HG03342 (cell line): ENCODE measurements at regions not wholly inside any gene's neighbourhood (a gene's known extent, or its start where the extent isn't known, plus 50 kb on each side); places are given as distances from the start of the nearest gene placed in this dataset.

Experiments
- ATAC-seq: cut with Tn5 transposase; IDR thresholded peaks from one replicate; pipeline ENCODE4 v1.9.1; 2021; ENCODE audit warnings: mild to moderate bottlenecking, moderate library complexity; ENCODE audit not compliant: unreplicated experiment

DNA sequence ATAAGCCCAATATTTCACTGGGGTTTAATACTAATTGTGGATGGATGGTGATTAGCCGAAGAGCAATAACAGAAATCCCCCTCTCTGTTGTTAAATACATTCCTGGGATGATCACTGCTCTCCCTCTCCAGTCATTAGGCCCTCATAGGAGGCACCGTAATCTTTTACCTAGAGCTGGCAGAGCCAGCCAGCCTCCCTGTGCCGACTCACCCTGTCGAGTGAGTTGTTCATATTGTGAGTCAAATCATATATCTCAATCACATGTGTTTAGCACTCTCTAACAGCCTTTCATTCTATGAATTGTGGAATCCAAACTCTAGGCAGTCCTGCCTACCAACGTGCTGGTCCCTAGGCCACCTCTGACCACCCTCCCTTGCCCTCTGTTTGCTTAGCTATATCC, 771.0 kb downstream of the IRX1 start:
- no peak for ATAC-seq

GRCh38 chr5:4370218-4370617, 769.9 kb upstream of the ADAMTS16 start:
- ATAC-seq = no peak

DNA sequence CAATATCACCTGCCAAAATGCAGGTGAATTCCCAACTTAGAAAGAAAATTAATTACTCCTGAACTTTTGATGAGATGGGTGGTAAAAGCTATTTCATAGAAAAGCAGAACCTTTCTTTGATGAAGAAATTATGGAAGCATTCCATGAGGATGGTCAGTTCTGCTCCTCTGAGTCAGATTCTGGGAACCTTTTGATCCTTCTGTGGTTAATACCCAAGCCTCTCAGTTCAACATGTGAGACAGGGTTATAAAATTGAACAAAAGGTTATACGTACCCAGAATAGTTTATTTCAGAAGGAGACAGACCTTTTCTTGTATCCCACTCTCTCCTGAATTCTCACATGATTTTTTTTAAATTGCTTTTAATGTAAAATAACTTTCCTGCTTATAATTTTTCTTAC, 767.6 kb upstream of the ADAMTS16 start:
- ATAC-seq = no peak

- ATAC-seq = no peak
These were observed 766.9 kb upstream of the ADAMTS16 start for GRCh38 chr5:4373051-4373820.

GRCh38 chr5:4374866-4375265, 765.3 kb upstream of the ADAMTS16 start:
- no peak for ATAC-seq

GRCh38 chr5:4375640-4376039, 764.5 kb upstream of the ADAMTS16 start:
- no peak for ATAC-seq

DNA sequence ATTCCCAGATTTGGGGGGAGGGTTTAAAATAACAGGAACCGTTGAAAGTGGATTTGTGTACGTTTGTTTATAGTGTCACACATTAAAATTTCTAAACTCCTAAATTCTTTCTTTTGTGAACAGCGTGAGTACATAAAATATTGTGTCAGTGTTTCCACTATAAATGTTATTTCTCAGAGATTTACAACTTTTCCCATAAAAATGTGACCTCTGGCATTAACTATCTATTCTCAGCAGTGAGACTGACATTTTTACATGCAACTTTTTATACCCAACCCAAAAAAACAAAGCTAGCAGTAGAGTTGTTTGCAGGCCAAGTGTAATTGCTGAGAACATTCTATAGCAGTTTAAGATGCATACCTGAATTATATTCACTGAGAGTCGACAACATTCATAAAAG, 757.0 kb upstream of the ADAMTS16 start:
- no peak for ATAC-seq

GRCh38 chr5:4383518-4384198, 756.5 kb upstream of the ADAMTS16 start:
- ATAC-seq = no peak

- no peak for ATAC-seq
These were observed 755.5 kb upstream of the ADAMTS16 start for GRCh38 chr5:4384649-4385048.

DNA sequence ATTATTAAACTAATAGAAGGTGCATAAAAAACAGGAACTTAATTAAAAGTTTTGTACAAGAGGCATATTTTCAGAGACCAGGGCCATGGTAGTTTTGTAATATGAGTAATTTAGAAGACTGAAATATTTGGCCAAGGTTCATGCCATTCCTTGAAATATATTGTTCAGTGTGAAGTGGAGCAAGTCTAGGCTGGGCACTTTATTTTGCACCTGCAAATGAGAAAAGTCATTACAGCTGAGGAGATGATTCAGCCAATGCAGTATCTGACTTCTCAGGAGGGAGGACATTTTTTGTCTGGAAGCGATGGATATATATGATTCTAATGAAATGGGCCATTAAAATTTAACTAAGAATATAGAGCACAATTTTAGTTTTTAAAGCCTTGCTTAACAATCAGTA, 754.0 kb upstream of the ADAMTS16 start:
- ATAC-seq = no peak

GRCh38 chr5:4387290-4387689, 752.8 kb upstream of the ADAMTS16 start:
- no peak for ATAC-seq

- ATAC-seq = no peak
These were observed 744.4 kb upstream of the ADAMTS16 start for GRCh38 chr5:4395752-4396151.

- ATAC-seq = no peak
These were observed 734.4 kb upstream of the ADAMTS16 start for GRCh38 chr5:4405614-4406219.

- ATAC-seq = no peak
These were observed 730.0 kb upstream of the ADAMTS16 start for GRCh38 chr5:4410151-4410550.

DNA sequence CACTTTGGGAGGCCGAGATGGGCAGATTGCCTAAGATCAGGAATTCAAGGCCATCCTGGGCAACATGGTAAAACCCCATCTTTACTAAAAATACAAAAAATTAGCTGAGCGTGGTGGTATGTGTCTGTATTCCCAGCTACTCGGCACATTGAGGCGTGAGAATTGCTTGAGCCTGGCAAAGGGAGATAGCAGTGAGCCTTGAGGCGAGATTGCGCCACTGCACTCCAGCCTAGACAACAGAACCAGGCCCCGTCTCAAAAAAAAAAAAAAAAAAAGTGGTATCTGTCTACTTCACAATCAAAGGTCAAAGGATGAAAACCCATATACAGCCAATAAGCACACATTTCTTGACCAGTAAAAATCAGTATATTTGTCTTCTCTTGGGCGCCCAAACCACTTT, 728.5 kb upstream of the ADAMTS16 start:
- ATAC-seq = no peak

DNA sequence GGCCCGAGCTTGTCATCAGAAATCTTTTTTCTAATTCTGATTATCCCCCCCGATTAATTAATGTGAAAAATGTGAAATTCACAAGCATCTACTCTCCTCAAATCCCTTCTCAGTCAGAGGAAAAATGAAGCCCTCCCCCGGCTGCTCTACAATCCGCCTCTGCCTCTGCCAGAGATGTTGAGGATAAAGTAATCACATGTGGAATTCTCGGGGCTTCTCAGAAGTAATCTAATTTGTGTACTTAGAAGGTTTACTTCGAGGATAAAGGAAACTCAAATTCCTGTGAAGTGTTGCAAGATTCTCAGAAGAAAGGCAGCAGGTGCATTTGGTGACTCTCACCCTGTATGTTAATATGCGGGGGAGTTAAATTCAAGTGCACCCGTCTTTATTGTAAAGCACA, 726.1 kb upstream of the ADAMTS16 start:
- no peak for ATAC-seq

DNA sequence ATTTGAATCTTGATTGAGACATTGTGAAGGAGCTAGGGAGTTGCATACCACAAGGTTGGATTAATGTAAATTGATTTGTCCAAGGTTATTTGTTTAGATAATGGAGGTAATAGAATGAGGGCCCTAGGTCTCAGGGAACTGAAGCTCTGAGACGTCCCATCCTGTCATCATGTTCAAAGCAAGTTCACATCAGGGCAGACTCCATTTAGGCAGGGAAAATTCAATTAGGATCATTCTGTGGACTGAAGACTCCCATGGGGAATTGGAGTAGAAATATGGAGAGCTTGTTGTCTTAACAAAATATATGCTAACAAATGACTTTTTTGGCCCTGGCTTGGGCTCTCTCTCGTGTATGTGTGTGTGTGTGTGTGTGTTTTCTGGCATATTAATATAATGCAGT, 722.0 kb upstream of the ADAMTS16 start:
- no peak for ATAC-seq

DNA sequence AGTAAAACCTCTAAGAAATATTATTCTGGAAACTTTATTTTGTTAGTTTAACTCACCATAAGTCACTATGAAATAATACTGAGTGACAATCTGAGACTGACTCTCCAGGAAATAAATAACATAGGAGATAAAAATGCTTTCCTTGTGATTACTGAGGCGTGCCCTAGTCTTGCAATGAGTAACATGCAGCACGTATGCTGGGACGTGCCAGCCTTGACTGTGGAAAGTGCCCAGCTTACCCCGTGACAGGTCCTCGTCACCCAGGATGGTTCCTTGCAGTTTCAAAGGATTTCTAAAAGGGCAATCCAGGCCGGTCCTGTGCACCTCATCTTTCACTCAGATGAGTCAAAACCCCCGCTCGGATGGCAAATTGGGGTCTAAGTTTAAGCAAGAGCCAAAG, 720.8 kb upstream of the ADAMTS16 start:
- no peak for ATAC-seq

DNA sequence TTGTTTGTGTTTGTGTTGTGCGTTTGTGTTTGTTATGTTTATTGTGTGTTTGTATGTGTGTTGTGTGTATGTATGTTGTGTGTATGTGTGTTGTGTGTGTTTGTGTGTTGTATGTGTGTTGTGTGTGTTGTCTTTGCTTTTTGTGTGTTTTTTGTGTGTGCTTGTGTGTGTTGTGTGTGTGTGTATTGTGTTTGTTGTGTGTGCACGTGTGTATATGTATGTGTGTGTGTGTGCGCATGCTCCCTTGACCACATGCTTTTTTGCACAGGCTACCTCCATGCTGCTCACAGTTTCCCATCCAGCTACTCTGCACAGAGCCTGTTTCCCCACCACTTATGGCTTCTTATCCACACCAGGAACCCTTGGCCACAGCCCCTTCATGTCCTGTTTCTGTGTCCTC, 720.0 kb upstream of the ADAMTS16 start:
- no peak for ATAC-seq

DNA sequence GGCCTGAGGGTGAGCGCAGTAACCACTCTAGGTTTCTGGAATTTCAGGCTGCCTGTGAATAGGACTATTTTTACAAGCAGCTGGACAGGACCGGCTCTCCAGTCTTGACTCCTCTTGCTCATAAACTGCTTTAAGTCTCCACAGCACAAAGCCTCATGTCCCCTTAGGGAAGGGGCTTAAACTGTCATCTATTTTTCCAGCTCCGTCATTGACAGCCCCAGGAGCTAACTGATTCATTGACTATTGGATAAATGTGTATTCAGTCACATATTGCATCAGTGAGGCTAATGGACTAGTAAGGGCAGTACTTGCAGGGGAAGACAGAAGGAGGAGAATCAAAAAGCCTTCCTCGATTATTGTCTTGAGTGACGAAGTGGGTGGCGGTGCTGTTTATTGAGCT, 719.4 kb upstream of the ADAMTS16 start:
- no peak for ATAC-seq

DNA sequence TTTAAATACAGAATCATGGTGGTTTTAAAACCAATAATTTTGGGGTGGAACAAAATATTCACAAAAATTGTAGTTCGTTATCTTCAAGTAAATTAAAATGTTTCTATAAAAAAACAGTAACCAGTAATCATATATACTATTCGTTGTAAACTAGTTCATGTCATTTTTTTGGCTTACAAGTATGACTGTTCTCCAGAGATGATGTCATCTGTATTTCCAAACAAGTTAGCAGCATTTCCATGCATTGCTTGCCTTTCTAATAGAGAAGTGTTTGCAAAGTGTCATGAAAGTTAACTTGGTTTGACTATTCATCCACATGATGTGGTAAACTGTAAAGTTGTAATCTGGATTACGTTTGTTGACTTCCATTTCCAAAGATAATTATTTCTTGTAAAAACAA, 717.9 kb upstream of the ADAMTS16 start:
- no peak for ATAC-seq

- ATAC-seq = no peak
These were observed 715.2 kb upstream of the ADAMTS16 start for GRCh38 chr5:4424895-4425294.
